ENCODE measurements at regions not wholly inside any gene's neighbourhood (a gene's known extent, or its start where the extent isn't known, plus 50 kb on each side); places are given as distances from the start of the nearest gene placed in this dataset.

DNA sequence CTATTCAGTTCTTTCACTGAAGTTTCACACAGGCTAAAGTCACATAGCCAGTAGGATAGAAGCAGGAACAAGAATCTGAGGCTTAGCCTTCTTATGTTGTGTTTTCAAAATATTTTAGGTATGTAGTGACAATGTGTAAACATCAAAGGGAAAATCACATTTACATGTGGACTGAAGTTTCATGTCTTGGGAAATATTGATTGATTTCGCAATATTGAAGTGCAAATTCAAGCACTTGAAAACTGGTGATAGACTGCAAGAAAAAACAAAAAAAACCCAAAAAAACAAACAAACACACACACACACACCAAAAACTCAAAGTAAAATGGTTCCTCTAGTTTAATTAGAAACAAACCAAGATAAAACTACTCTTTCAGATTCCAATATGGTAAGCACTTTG, 773.3 kb downstream of the PDCD6IP start:
- H3K9me3 Mint-ChIP-seq = peaks cover 0 to 6% (median 1%) of the 10 kb centered on the region in 7 donors
- H3K27ac Mint-ChIP-seq = no peak overlapping the region
- ATAC-seq (ENCODE audit: low read depth in 2 of 2) (no peak), DNase-seq (no peak)
- H3K36me3 Mint-ChIP-seq = no peaks in the 10 kb centered on the region
- no peaks in the 10 kb centered on the region for H3K36me3 ChIP-seq (ENCODE audit: control insufficient read depth, insufficient read depth, low read length)
- no peaks in the 10 kb centered on the region for H3K4me1 ChIP-seq (ENCODE audit: control insufficient read depth, insufficient read depth, low read length, poor library complexity, severe bottlenecking)
- no peak overlapping the region for H3K4me3 ChIP-seq (ENCODE audit: low read depth, low read length)
- no peak overlapping the region for H3K4me3 Mint-ChIP-seq
- no peaks in the 10 kb centered on the region for H3K27me3 Mint-ChIP-seq
- no peak overlapping the region for H3K27ac ChIP-seq (ENCODE audit: insufficient read depth, low read length, poor library complexity, severe bottlenecking)
- H3K27me3 ChIP-seq (ENCODE audit: control insufficient read depth, insufficient read depth, low read length) = no peaks in the 10 kb centered on the region
- no peaks in the 10 kb centered on the region for H3K4me1 Mint-ChIP-seq
- peaks cover 0 to 3% of the 10 kb centered on the region in 2 experiments for H3K9me3 ChIP-seq (ENCODE audit: control insufficient read depth in 2 of 2, low read length in 2 of 2)

GRCh38 chr3:34575776-34576175, 777.3 kb downstream of the PDCD6IP start:
- Histone ChIP-seq H3K9me3 (ENCODE audit: control insufficient read depth in 2 of 2, low read length in 2 of 2) (peaks cover 0 to 2% of the 10 kb centered on the region in 2 experiments), H3K27me3 (ENCODE audit: control insufficient read depth, insufficient read depth, low read length) (no peaks in the 10 kb centered on the region), H3K4me3 (ENCODE audit: low read depth, low read length) (no peak overlapping the region), H3K36me3 (ENCODE audit: control insufficient read depth, insufficient read depth, low read length) (no peaks in the 10 kb centered on the region), H3K27ac (ENCODE audit: insufficient read depth, low read length, poor library complexity, severe bottlenecking) (no peak overlapping the region), H3K4me1 (ENCODE audit: control insufficient read depth, insufficient read depth, low read length, poor library complexity, severe bottlenecking) (no peaks in the 10 kb centered on the region)
- Mint-ChIP-seq H3K27ac (no peak overlapping the region), H3K4me1 (no peaks in the 10 kb centered on the region), H3K36me3 (no peaks in the 10 kb centered on the region), H3K27me3 (no peaks in the 10 kb centered on the region), H3K9me3 (peaks cover 0 to 6% (median 1%) of the 10 kb centered on the region in 7 donors), H3K4me3 (no peak overlapping the region)
- ATAC-seq (ENCODE audit: low read depth in 2 of 2) (no peak), DNase-seq (no peak)

DNA sequence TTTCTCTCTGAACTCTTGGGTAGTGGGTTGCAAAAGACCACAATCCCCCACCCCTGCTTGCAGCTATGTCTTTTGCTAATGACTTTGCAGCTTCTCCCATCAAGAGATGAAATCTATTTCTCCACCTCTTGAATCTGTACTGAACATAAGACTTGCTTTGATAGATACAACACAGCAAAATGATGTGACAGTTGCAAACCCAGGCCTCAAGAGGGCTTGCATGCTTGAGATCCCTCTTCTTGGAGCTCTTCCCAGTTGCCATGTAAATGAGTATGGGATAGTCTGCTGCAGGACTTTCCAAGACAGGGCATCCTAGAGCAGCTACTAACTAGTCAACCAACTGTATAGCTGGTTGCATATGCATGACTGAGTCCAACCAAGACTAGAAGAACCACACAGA, 783.6 kb downstream of the PDCD6IP start:
- no peak overlapping the region for H3K4me3 Mint-ChIP-seq
- no peak overlapping the region for H3K4me3 ChIP-seq (ENCODE audit: low read depth, low read length)
- H3K27ac ChIP-seq (ENCODE audit: insufficient read depth, low read length, poor library complexity, severe bottlenecking) = no peak overlapping the region
- H3K9me3 ChIP-seq (ENCODE audit: control insufficient read depth in 2 of 2, low read length in 2 of 2) = peaks cover 0 to 2% of the 10 kb centered on the region in 2 experiments
- no peaks in the 10 kb centered on the region for H3K4me1 ChIP-seq (ENCODE audit: control insufficient read depth, insufficient read depth, low read length, poor library complexity, severe bottlenecking)
- no peaks in the 10 kb centered on the region for H3K27me3 ChIP-seq (ENCODE audit: control insufficient read depth, insufficient read depth, low read length)
- no peaks in the 10 kb centered on the region for H3K36me3 ChIP-seq (ENCODE audit: control insufficient read depth, insufficient read depth, low read length)
- no peaks in the 10 kb centered on the region for H3K4me1 Mint-ChIP-seq
- no peak overlapping the region for H3K27ac Mint-ChIP-seq
- no peak for ATAC-seq (ENCODE audit: low read depth in 2 of 2)
- H3K27me3 Mint-ChIP-seq = no peaks in the 10 kb centered on the region
- H3K36me3 Mint-ChIP-seq = no peaks in the 10 kb centered on the region
- H3K9me3 Mint-ChIP-seq = peaks cover 0 to 5% (median 2%) of the 10 kb centered on the region in 7 donors
- DNase-seq = no peak

GRCh38 chr3:34583451-34583850, 785.0 kb downstream of the PDCD6IP start:
- ATAC-seq (ENCODE audit: low read depth in 2 of 2) = no peak
- no peaks in the 10 kb centered on the region for H3K4me1 ChIP-seq (ENCODE audit: control insufficient read depth, insufficient read depth, low read length, poor library complexity, severe bottlenecking)
- no peaks in the 10 kb centered on the region for H3K36me3 Mint-ChIP-seq

DNA sequence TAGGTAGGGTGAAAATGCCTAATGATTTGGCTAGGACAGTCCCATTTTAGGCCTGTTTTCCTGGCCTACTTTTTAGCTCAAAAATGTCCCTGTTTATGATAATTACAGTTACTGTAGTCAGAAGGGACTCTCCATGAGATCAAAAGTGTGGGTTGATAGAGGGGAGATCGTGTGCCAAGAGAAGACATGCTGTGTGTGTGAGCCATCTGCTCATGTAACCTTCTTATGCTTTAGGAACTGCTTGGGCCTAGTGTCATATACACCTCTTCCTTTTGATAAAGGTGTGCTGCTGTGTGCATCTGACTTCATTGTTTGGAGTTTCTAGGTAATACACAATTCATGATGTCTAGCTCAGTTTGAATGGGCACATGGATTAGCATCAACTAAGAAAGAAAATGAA, 786.5 kb downstream of the PDCD6IP start:
- H3K27me3 Mint-ChIP-seq = no peaks in the 10 kb centered on the region
- H3K4me1 Mint-ChIP-seq = no peaks in the 10 kb centered on the region
- no peaks in the 10 kb centered on the region for H3K36me3 ChIP-seq (ENCODE audit: control insufficient read depth, insufficient read depth, low read length)
- H3K4me1 ChIP-seq (ENCODE audit: control insufficient read depth, insufficient read depth, low read length, poor library complexity, severe bottlenecking) = no peaks in the 10 kb centered on the region
- DNase-seq = no peak
- no peak overlapping the region for H3K27ac ChIP-seq (ENCODE audit: insufficient read depth, low read length, poor library complexity, severe bottlenecking)
- no peaks in the 10 kb centered on the region for H3K36me3 Mint-ChIP-seq
- peaks cover 0 to 12% (median 4%) of the 10 kb centered on the region in 7 donors for H3K9me3 Mint-ChIP-seq
- H3K9me3 ChIP-seq (ENCODE audit: control insufficient read depth in 2 of 2, low read length in 2 of 2) = no peaks in the 10 kb centered on the region
- no peak overlapping the region for H3K4me3 ChIP-seq (ENCODE audit: low read depth, low read length)
- no peak for ATAC-seq (ENCODE audit: low read depth in 2 of 2)
- H3K27me3 ChIP-seq (ENCODE audit: control insufficient read depth, insufficient read depth, low read length) = no peaks in the 10 kb centered on the region
- H3K27ac Mint-ChIP-seq = no peak overlapping the region
- no peak overlapping the region for H3K4me3 Mint-ChIP-seq

More at GRCh38 chr3:34583451-34583850, 785.0 kb downstream of the PDCD6IP start:
- no peaks in the 10 kb centered on the region for H3K27me3 ChIP-seq (ENCODE audit: control insufficient read depth, insufficient read depth, low read length)
- no peaks in the 10 kb centered on the region for H3K9me3 ChIP-seq (ENCODE audit: control insufficient read depth in 2 of 2, low read length in 2 of 2)
- Mint-ChIP-seq H3K4me1 (no peaks in the 10 kb centered on the region), H3K9me3 (peaks cover 0 to 5% (median 0%) of the 10 kb centered on the region in 7 donors), H3K4me3 (no peak overlapping the region), H3K27ac (no peak overlapping the region), H3K27me3 (no peaks in the 10 kb centered on the region)
- DNase-seq = no peak
- no peaks in the 10 kb centered on the region for H3K36me3 ChIP-seq (ENCODE audit: control insufficient read depth, insufficient read depth, low read length)
- H3K4me3 ChIP-seq (ENCODE audit: low read depth, low read length) = no peak overlapping the region
- H3K27ac ChIP-seq (ENCODE audit: insufficient read depth, low read length, poor library complexity, severe bottlenecking) = no peak overlapping the region

DNA sequence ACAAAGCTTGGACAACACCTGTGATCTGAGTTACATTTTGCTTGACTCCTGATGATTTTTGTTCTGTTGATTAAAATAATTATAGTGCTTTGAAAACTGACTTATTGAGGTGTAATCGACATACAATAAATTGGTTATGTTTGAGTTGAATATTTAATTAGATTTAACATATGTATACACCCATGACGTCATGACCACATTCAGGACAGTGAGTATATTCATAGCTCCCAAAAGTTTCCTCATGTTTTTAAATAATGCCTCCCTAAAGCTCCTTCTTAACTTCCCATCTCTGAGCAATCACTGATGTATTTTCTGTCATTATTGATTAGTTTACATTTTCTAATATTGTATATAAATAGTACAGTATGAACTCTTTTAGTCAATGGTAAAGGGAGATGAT, 801.2 kb downstream of the PDCD6IP start:
- Histone ChIP-seq H3K4me1 (ENCODE audit: control insufficient read depth, insufficient read depth, low read length, poor library complexity, severe bottlenecking) (no peaks in the 10 kb centered on the region), H3K9me3 (ENCODE audit: control insufficient read depth in 2 of 2, low read length in 2 of 2) (no peaks in the 10 kb centered on the region), H3K27ac (ENCODE audit: insufficient read depth, low read length, poor library complexity, severe bottlenecking) (no peak overlapping the region), H3K36me3 (ENCODE audit: control insufficient read depth, insufficient read depth, low read length) (no peaks in the 10 kb centered on the region), H3K27me3 (ENCODE audit: control insufficient read depth, insufficient read depth, low read length) (no peaks in the 10 kb centered on the region), H3K4me3 (ENCODE audit: low read depth, low read length) (no peak overlapping the region)
- DNase-seq = no peak
- Mint-ChIP-seq H3K9me3 (peaks cover 0 to 14% (median 8%) of the 10 kb centered on the region in 7 donors), H3K36me3 (no peaks in the 10 kb centered on the region), H3K27ac (no peak overlapping the region), H3K4me3 (no peak overlapping the region), H3K27me3 (no peaks in the 10 kb centered on the region), H3K4me1 (no peaks in the 10 kb centered on the region)
- no peak for ATAC-seq (ENCODE audit: low read depth in 2 of 2)

DNA sequence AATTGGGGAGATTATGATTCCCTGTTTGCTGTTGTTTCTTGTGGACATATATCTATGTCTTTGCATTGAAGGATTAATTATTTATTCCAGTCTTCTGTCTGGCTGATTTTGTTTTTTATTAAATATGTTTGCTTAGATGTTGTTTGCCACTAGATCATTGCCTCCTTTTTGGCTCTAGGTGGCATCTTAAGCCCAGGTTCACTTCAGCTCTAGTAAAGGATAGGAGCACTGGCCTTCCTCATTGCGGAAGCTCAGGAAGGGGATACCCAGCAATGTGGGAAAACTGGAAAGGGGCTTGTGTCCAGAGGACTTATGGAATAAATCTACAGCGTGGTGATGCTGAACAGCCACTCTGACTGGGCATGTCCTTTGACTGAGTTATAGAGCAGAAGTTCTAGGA, 821.6 kb downstream of the PDCD6IP start:
- Histone ChIP-seq H3K36me3 (ENCODE audit: control insufficient read depth, insufficient read depth, low read length) (no peaks in the 10 kb centered on the region), H3K27ac (ENCODE audit: insufficient read depth, low read length, poor library complexity, severe bottlenecking) (no peak overlapping the region), H3K27me3 (ENCODE audit: control insufficient read depth, insufficient read depth, low read length) (no peaks in the 10 kb centered on the region), H3K4me1 (ENCODE audit: control insufficient read depth, insufficient read depth, low read length, poor library complexity, severe bottlenecking) (no peaks in the 10 kb centered on the region), H3K4me3 (ENCODE audit: low read depth, low read length) (no peak overlapping the region), H3K9me3 (ENCODE audit: control insufficient read depth in 2 of 2, low read length in 2 of 2) (peaks cover 0 to 5% of the 10 kb centered on the region in 2 experiments)
- no peak for ATAC-seq (ENCODE audit: low read depth in 2 of 2)
- DNase-seq = no peak
- no peak overlapping the region for H3K4me3 Mint-ChIP-seq
- H3K9me3 Mint-ChIP-seq = peaks cover 0 to 27% (median 7%) of the 10 kb centered on the region in 7 donors
- H3K27me3 Mint-ChIP-seq = no peaks in the 10 kb centered on the region
- H3K4me1 Mint-ChIP-seq = no peaks in the 10 kb centered on the region
- H3K36me3 Mint-ChIP-seq = no peaks in the 10 kb centered on the region
- H3K27ac Mint-ChIP-seq = no peak overlapping the region

DNA sequence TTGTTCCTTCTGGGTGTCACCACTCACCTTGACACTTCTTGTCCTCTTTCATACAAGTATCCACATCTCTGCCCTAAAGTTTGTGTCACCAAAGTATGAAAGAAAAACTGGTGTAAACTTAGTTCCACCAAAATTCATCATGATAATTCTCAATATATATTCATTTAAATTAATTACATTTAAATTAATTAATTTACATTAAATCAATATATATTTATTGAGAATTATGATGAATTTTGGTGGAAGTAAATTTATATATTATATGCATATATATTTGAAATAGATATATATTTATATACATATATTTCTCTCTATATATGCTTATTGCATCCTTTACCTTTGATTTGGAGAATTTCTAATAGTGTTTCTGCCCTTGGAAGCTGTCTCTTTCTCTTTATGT, 828.3 kb downstream of the PDCD6IP start:
- Histone ChIP-seq H3K4me3 (ENCODE audit: low read depth, low read length) (no peak overlapping the region), H3K27ac (ENCODE audit: insufficient read depth, low read length, poor library complexity, severe bottlenecking) (no peak overlapping the region), H3K36me3 (ENCODE audit: control insufficient read depth, insufficient read depth, low read length) (no peaks in the 10 kb centered on the region), H3K4me1 (ENCODE audit: control insufficient read depth, insufficient read depth, low read length, poor library complexity, severe bottlenecking) (no peaks in the 10 kb centered on the region), H3K9me3 (ENCODE audit: control insufficient read depth in 2 of 2, low read length in 2 of 2) (no peaks in the 10 kb centered on the region), H3K27me3 (ENCODE audit: control insufficient read depth, insufficient read depth, low read length) (no peaks in the 10 kb centered on the region)
- ATAC-seq (ENCODE audit: low read depth in 2 of 2) (no peak), DNase-seq (no peak)
- Mint-ChIP-seq H3K4me3 (no peak overlapping the region), H3K9me3 (peaks cover 0 to 11% (median 6%) of the 10 kb centered on the region in 7 donors), H3K27me3 (no peaks in the 10 kb centered on the region), H3K4me1 (no peaks in the 10 kb centered on the region), H3K27ac (no peak overlapping the region), H3K36me3 (no peaks in the 10 kb centered on the region)
